ENCODE measurements at regions not wholly inside any gene's neighbourhood (a gene's known extent, or its start where the extent isn't known, plus 50 kb on each side); places are given as distances from the start of the nearest gene placed in this dataset.
"Not testable (repeated sequence)": the region's sequence is repeated elsewhere in the genome, so short reads cannot be mapped to it uniquely, and the experiment has no call there.

- no peak for DNase-seq (ENCODE audit: low spot score)
- H3K9me3 ChIP-seq: no peaks in the 10 kb centered on the region
- no peaks in the 10 kb centered on the region for H3K36me3 ChIP-seq
- no peak overlapping the region for H3K4me3 ChIP-seq
- no peak overlapping the region for H3K27ac ChIP-seq
- no peaks in the 10 kb centered on the region for H3K27me3 ChIP-seq (replicated peaks; ENCODE audit: insufficient read depth)
- intact Hi-C loops (cut with DNase I): no loop called here
- WGBS: 92% methylated on average over 6 of the region's 6 CpGs
- no peaks in the 10 kb centered on the region for H3K4me1 ChIP-seq (replicated peaks)
- no peak for TF ChIP-seq POLR2AphosphoS5 (IDR thresholded peaks at IDR 0.05)
Measured at GRCh38 chr7:52609511-52609910, 425.9 kb upstream of the POM121L12 start.

- intact Hi-C loops (cut with DNase I): no loop called here
- Histone ChIP-seq H3K36me3 (no peaks in the 10 kb centered on the region), H3K4me1 (replicated peaks) (no peaks in the 10 kb centered on the region), H3K27me3 (replicated peaks; ENCODE audit: insufficient read depth) (no peaks in the 10 kb centered on the region), H3K4me3 (no peak overlapping the region), H3K27ac (no peak overlapping the region), H3K9me3 (no peaks in the 10 kb centered on the region)
- DNase-seq (ENCODE audit: low spot score): no peak
- 68% methylated on average over 3 of the region's 3 CpGs for WGBS
- TF ChIP-seq POLR2A (IDR thresholded peaks at IDR 0.05) (no peak), POLR2AphosphoS5 (IDR thresholded peaks at IDR 0.05) (no peak), CTCF (IDR thresholded peaks at IDR 0.05) (no peak)
Measured at GRCh38 chr7:52592698-52593097, 442.7 kb upstream of the POM121L12 start.

- Histone ChIP-seq H3K9me3 (no peaks in the 10 kb centered on the region), H3K27me3 (replicated peaks; ENCODE audit: insufficient read depth) (no peaks in the 10 kb centered on the region), H3K36me3 (no peaks in the 10 kb centered on the region), H3K4me3 (no peak overlapping the region), H3K27ac (no peak overlapping the region), H3K4me1 (replicated peaks) (no peaks in the 10 kb centered on the region)
- intact Hi-C loops (cut with DNase I): no loop called here
- WGBS: 10% methylated on average over 4 of the region's 4 CpGs
- no peak for DNase-seq (ENCODE audit: low spot score)
- TF ChIP-seq POLR2A (IDR thresholded peaks at IDR 0.05): no peak
- no peak for TF ChIP-seq CTCF (IDR thresholded peaks at IDR 0.05)
- TF ChIP-seq POLR2AphosphoS5 (IDR thresholded peaks at IDR 0.05): no peak
Measured at GRCh38 chr7:52586704-52587103, 448.7 kb upstream of the POM121L12 start.

GRCh38 chr7:52584041-52584440 is 451.4 kb upstream of the POM121L12 start:
- TF ChIP-seq CTCF (IDR thresholded peaks at IDR 0.05) (no peak), POLR2A (IDR thresholded peaks at IDR 0.05) (no peak), POLR2AphosphoS5 (IDR thresholded peaks at IDR 0.05) (no peak)
- no peak overlapping the region for H3K27ac ChIP-seq
- H3K4me3 ChIP-seq: no peak overlapping the region
- no peaks in the 10 kb centered on the region for H3K9me3 ChIP-seq
- H3K4me1 ChIP-seq (replicated peaks): no peaks in the 10 kb centered on the region
- WGBS: 61% methylated on average over 2 of the region's 2 CpGs
- H3K36me3 ChIP-seq: no peaks in the 10 kb centered on the region
- no peak for DNase-seq (ENCODE audit: low spot score)
- H3K27me3 ChIP-seq (replicated peaks; ENCODE audit: insufficient read depth): no peaks in the 10 kb centered on the region
- intact Hi-C loops (cut with DNase I): no loop called here

- H3K27ac ChIP-seq; H3K4me1 ChIP-seq (replicated peaks); H3K9me3 ChIP-seq; H3K4me3 ChIP-seq; intact Hi-C loops (cut with DNase I); H3K27me3 ChIP-seq (replicated peaks; ENCODE audit: insufficient read depth); DNase-seq (ENCODE audit: low spot score); H3K36me3 ChIP-seq: not testable (repeated sequence)
- 82% methylated on average over 6 of the region's 6 CpGs for WGBS
Measured at GRCh38 chr7:52573141-52573540, 462.3 kb upstream of the POM121L12 start.

GRCh38 chr7:52571026-52571425 is 464.4 kb upstream of the POM121L12 start:
- intact Hi-C loops (cut with DNase I): no loop called here

More at GRCh38 chr7:52571026-52571425, 464.4 kb upstream of the POM121L12 start:
- Histone ChIP-seq H3K27ac (no peak overlapping the region), H3K27me3 (replicated peaks; ENCODE audit: insufficient read depth) (no peaks in the 10 kb centered on the region), H3K9me3 (no peaks in the 10 kb centered on the region), H3K36me3 (no peaks in the 10 kb centered on the region), H3K4me3 (no peak overlapping the region), H3K4me1 (replicated peaks) (no peaks in the 10 kb centered on the region)
- 83% methylated on average over 3 of the region's 3 CpGs for WGBS
- TF ChIP-seq POLR2A (IDR thresholded peaks at IDR 0.05) (no peak), CTCF (IDR thresholded peaks at IDR 0.05) (no peak), POLR2AphosphoS5 (IDR thresholded peaks at IDR 0.05) (no peak)
- DNase-seq (ENCODE audit: low spot score): no peak
